Osteoblast (primary cell): ENCODE measurements at regions not wholly inside any gene's neighbourhood (a gene's known extent, or its start where the extent isn't known, plus 50 kb on each side); places are given as distances from the start of the nearest gene placed in this dataset.

Experiments
- DNase-seq: peaks from one replicate; pipeline ENCODE4 v3.0.0; 2011; ENCODE audit warnings: low spot score, mixed read lengths; ENCODE audit not compliant: insufficient read length; ENCODE audit errors: missing footprints
- H2AFZ ChIP-seq: 2 replicates; pipeline ENCODE4 v1.6.0; 2011; ENCODE audit warnings: mild to moderate bottlenecking, low read length
- H3K27ac ChIP-seq: 2 replicates; pipeline ENCODE4 v1.5.1; 2011; ENCODE audit warnings: mild to moderate bottlenecking, low read depth, low read length, moderate library complexity
- H3K27me3 ChIP-seq: 2 replicates; pipeline ENCODE4 v1.6.0; 2012; ENCODE audit warnings: mild to moderate bottlenecking, control low read depth, inconsistent platforms, low read length, moderate library complexity; ENCODE audit not compliant: insufficient read depth
- H3K36me3 ChIP-seq: 2 replicates; pipeline ENCODE4 v1.5.1; 2011; ENCODE audit warnings: mild to moderate bottlenecking, low read length, control low read depth, moderate library complexity; ENCODE audit not compliant: insufficient read depth
- H3K4me1 ChIP-seq: 2 replicates; pipeline ENCODE4 v1.5.1; 2011; ENCODE audit warnings: mild to moderate bottlenecking, low read length, control low read depth, moderate library complexity; ENCODE audit not compliant: insufficient read depth
- H3K4me2 ChIP-seq: 2 replicates; pipeline ENCODE4 v1.6.0; 2011; ENCODE audit warnings: mild to moderate bottlenecking, low read length; ENCODE audit not compliant: insufficient read depth
- H3K4me3 ChIP-seq: fragments of 200-600 bp; sonication (generic); 3 replicates; pipeline ENCODE4 v1.5.1; 2012; ENCODE audit warnings: mild to moderate bottlenecking, low read length, inconsistent platforms; ENCODE audit not compliant: insufficient read depth
- H3K79me2 ChIP-seq: 2 replicates; pipeline ENCODE4 v1.6.0; 2012; ENCODE audit warnings: mild to moderate bottlenecking, low read length, control low read depth, inconsistent platforms; ENCODE audit not compliant: insufficient read depth
- H3K9me3 ChIP-seq: 2 replicates; pipeline ENCODE4 v1.5.1; 2011; ENCODE audit warnings: low read depth, low read length, control low read depth
- H4K20me1 ChIP-seq: 2 replicates; pipeline ENCODE4 v1.6.0; 2012; ENCODE audit warnings: mild to moderate bottlenecking, low read length, control low read depth; ENCODE audit not compliant: insufficient read depth
- CTCF ChIP-seq: IDR thresholded peaks from 2 replicates; pipeline ENCODE4 v1.5.1; 2011; ENCODE audit warnings: mild to moderate bottlenecking, low read depth, low read length, moderate library complexity; ENCODE audit errors: extremely low read depth

- no peak overlapping the region for H3K4me2 ChIP-seq
- no peaks in the 10 kb centered on the region for H3K36me3 ChIP-seq
- no peak overlapping the region for H3K27ac ChIP-seq
- H3K79me2 ChIP-seq = no peaks in the 10 kb centered on the region
- H3K9me3 ChIP-seq = peaks cover 6% of the 10 kb centered on the region
- H3K27me3 ChIP-seq = no peaks in the 10 kb centered on the region
- no peak for DNase-seq
- H2AFZ ChIP-seq = no peak overlapping the region
- no peaks in the 10 kb centered on the region for H3K4me1 ChIP-seq
- no peak for TF ChIP-seq CTCF
- H3K4me3 ChIP-seq = no peak overlapping the region
- H4K20me1 ChIP-seq = no peaks in the 10 kb centered on the region
Measured at GRCh38 chr13:67725999-67726398, 495.9 kb upstream of the PCDH9 start.

GRCh38 chr13:67713571-67713970, 483.4 kb upstream of the PCDH9 start:
- DNase-seq = no peak

GRCh38 chr13:67696775-67697174, 466.6 kb upstream of the PCDH9 start:
- H3K36me3 ChIP-seq = no peaks in the 10 kb centered on the region
- H4K20me1 ChIP-seq = no peaks in the 10 kb centered on the region
- H3K4me3 ChIP-seq = no peak overlapping the region
- no peak for TF ChIP-seq CTCF
- H3K4me2 ChIP-seq = no peak overlapping the region
- DNase-seq = no peak
- H2AFZ ChIP-seq = no peak overlapping the region
- H3K27ac ChIP-seq = no peak overlapping the region
- H3K27me3 ChIP-seq = no peaks in the 10 kb centered on the region
- no peaks in the 10 kb centered on the region for H3K4me1 ChIP-seq
- H3K9me3 ChIP-seq = peaks cover 3% of the 10 kb centered on the region
- H3K79me2 ChIP-seq = no peaks in the 10 kb centered on the region

More at GRCh38 chr13:67713571-67713970, 483.4 kb upstream of the PCDH9 start:
- no peaks in the 10 kb centered on the region for H4K20me1 ChIP-seq
- no peak overlapping the region for H3K4me2 ChIP-seq
- H3K27me3 ChIP-seq = no peaks in the 10 kb centered on the region
- no peaks in the 10 kb centered on the region for H3K9me3 ChIP-seq
- no peaks in the 10 kb centered on the region for H3K36me3 ChIP-seq
- H2AFZ ChIP-seq = no peak overlapping the region
- no peak overlapping the region for H3K4me3 ChIP-seq
- no peak for TF ChIP-seq CTCF
- H3K79me2 ChIP-seq = no peaks in the 10 kb centered on the region
- no peak overlapping the region for H3K27ac ChIP-seq
- no peaks in the 10 kb centered on the region for H3K4me1 ChIP-seq

GRCh38 chr13:67664502-67664901, 434.4 kb upstream of the PCDH9 start:
- H2AFZ ChIP-seq = no peak overlapping the region
- DNase-seq = no peak
- H4K20me1 ChIP-seq = no peaks in the 10 kb centered on the region
- H3K36me3 ChIP-seq = no peaks in the 10 kb centered on the region
- no peaks in the 10 kb centered on the region for H3K9me3 ChIP-seq
- no peak overlapping the region for H3K4me3 ChIP-seq
- no peak overlapping the region for H3K27ac ChIP-seq
- H3K4me1 ChIP-seq = no peaks in the 10 kb centered on the region
- no peaks in the 10 kb centered on the region for H3K79me2 ChIP-seq
- no peaks in the 10 kb centered on the region for H3K27me3 ChIP-seq
- H3K4me2 ChIP-seq = no peak overlapping the region
- TF ChIP-seq CTCF = no peak
